HG03521 (cell line): ENCODE measurements at regions not wholly inside any gene's neighbourhood (a gene's known extent, or its start where the extent isn't known, plus 50 kb on each side); places are given as distances from the start of the nearest gene placed in this dataset.

Experiments
- ATAC-seq: cut with Tn5 transposase; IDR thresholded peaks from one replicate; pipeline ENCODE4 v1.9.1; 2021; ENCODE audit warnings: mild to moderate bottlenecking, moderate library complexity; ENCODE audit not compliant: unreplicated experiment

DNA sequence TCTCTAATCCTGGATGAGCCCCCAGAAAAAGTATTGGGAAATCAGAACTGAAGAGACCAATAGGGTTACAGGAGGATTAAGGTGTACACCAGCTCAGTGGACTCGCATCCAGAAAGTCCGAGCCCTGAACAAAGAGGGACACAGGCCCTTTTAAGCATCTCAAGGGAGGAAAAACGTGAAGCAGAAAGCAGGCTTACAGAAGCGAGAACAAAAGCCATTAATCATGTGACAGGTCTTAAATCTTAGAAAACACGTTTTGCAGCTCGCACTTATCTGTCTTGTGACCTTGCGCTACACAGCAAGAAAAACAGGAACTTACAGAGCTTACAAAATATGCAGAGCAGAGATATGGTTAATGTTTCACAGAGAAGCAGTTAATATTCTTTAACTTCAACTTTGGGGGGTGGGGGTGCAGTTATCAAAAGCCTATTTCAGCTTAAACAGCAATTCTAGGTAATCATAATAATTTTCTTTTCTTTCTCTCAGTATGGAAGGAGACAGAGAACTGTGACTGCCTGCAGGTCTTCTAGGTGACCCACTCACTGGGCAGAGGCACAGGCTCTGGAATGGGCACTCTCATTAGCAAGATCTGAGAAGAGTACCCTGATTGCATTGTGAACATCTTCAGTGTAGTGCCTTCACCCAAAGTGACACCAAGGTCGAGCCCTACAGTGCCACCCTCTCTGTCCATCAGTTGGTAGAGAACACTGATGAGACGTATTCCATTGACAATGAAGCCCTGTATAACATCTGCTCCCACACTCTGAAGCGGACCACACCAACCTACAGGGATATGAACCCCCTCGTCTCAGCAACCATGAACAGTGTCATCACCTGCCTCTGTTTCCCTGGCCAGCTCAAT is 65.0 kb upstream of the MOCS1 start:
- ATAC-seq: no peak

DNA sequence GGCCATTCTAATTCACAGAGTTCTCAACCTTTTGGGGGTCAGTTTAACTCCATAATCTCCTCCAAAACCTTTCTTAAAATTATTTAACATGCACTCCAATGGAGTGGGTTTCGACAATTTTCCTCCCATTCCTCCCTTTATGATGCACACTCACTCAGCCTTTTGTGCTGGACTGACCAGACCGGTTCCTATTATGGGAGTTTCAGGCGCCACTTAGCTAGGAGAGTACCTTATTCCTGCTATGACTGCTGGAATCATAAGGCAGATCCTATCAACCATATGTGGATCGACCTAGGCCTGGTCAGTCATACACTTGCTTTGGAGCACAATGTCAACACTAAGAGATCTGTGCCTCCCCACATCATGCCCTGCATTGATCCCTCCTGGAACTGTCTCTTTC is 63.9 kb upstream of the MOCS1 start:
- ATAC-seq: no peak

DNA sequence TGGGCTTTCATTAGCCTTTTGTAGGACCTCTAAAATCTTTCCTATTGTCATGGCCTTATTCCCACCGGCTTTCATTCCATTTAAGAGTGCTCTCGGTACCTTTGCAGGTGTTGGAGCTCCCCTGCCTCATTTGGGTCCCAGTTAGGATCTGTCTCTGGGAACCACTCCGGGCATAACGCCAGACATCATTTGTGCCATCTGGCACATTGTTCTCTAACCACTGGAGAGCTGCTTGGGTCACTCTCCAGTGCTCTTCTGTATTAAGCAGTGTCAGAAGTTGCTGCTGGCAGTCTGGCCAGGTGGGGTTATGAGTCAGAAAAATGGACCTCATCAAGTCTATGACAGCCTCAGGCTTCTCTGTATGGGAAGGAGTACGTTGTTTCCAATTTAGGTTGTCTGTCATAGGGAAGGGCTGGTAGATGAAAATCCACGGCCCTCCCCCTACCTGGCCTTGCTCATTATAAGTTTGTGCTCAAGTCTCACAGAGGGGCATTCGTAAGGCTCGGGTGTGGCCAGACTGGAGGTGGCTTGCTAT is 62.9 kb upstream of the MOCS1 start:
- ATAC-seq: no peak

DNA sequence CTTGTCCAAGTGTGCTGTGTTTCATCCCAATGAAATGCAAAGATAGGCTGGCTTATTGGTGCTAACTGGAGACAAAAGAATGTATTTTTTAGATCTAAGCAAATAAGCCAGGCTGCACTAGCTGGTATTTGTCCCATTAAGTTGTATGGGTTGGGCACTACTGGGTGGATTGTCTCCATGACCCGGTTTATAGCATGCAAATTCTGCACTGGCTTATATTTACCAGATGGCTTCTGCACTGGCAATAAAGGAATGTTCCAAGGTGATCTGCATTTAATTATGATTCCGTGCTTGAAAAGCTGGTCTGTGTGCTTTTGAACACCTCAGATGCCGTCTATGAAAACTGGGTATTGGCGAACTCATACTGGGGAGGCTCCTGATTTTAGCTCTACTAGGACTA is 61.4 kb upstream of the MOCS1 start:
- no peak for ATAC-seq

DNA sequence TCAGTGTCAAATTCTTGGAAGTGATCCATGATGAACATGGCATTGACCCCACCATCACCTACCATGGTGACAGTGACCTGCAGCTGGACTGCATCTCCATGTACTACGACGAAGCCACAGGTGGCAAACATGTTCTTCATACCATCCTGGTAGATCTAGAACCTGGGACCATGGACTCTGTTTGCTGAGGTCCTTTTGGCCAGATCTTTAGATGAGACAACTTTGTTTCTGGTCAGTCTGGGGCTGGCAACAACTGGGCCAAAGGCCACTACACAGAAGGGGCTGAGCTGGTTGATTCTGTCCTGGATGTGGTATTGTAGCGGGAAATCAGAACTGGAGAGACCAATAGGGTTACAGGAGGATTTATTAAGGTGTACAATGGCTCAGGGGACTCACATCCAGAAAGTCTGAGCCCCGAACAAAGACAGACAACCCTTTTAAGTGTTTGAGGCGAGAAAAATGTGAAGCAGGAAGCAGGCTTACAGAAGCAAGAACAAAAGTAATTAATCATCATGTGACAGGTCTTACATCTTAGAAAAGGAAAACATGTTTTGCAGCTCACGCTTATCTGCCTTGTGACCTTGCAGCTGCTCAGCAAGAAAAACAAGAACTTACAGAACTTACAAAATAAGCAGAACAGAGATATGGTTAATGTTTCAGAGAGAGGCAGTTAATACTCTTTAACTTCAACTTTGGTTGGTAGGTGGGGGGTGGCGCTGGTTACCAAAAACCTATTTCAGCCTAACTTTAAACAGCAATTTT is 58.8 kb upstream of the MOCS1 start:
- no peak for ATAC-seq
